Stimulated activated CD8-positive, alpha-beta memory T cell treated with anti-CD3 and anti-CD28 coated beads, Interleukin-7, amount 100 ng/mL, for 4 hours (primary cell): ENCODE measurements at regions not wholly inside any gene's neighbourhood (a gene's known extent, or its start where the extent isn't known, plus 50 kb on each side); places are given as distances from the start of the nearest gene placed in this dataset.

Source experiments
- DNase-seq, 2 donors: peaks; one replicate each; pipeline ENCODE4 v3.0.0-alpha.2; 2020; ENCODE audit warnings: low read depth in 2 of 2

DNA sequence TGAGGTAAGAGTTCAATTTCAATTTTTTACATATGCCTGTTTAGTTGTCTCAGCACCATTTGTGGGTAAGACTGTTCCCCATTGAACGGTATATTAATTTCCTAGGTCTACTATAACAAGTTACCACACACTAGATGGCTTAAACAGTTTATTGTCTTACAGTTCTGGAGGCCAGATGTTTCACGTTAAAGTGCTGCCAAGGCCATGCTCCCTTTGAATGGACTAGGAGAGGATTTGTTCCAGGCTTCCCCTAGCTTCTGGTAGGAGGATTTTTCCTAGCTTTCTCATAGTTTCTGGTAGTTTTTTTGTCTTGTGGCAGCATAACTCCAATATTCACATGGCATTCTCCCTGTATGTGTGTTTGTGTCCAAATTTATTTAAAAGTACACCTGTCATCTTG, 149.3 kb upstream of the CYSLTR1 start:
- no peak for DNase-seq

GRCh38 chrX:78456909-78457308, 129.5 kb upstream of the CYSLTR1 start:
- no peak for DNase-seq

DNA sequence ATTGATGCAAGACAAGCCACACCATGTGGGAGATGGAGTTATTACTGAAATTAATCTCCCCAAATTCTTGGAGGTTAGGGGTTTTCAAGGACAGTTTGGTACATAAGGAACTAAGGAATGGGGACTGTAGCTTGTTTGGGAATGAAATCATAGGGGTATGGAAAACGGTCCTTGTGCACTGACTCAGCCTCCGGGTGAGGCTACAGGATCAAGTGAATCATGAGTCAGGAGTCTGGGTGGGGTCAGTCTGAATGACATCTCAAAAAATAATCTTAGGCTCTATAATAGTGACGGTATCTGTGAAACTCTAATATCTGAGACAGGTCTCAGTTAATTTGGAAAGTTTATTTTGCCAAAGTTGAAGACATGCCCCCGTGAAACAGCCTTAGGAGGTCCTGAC, 128.5 kb upstream of the CYSLTR1 start:
- DNase-seq = no peak

DNA sequence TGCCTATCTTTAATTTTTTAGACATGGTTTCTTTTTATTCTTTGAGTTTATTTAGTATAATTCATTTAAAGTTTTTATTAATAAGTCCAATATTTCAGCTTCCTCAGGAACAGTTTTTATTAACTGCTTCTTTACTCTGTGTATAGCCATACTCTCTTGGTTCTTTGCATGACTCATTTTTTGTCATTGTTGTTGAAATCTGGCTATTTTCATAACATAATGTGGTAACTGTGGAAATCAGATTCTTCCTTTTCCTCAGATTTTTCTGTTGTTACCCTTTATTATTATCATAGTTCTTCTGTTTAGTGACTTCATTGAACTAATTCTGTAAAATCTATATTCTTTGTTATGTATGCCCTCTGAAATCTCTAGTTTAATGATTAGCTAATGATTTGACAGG, 124.9 kb upstream of the CYSLTR1 start:
- DNase-seq = no peak

GRCh38 chrX:78437621-78438020, 110.2 kb upstream of the CYSLTR1 start:
- DNase-seq = no peak

DNA sequence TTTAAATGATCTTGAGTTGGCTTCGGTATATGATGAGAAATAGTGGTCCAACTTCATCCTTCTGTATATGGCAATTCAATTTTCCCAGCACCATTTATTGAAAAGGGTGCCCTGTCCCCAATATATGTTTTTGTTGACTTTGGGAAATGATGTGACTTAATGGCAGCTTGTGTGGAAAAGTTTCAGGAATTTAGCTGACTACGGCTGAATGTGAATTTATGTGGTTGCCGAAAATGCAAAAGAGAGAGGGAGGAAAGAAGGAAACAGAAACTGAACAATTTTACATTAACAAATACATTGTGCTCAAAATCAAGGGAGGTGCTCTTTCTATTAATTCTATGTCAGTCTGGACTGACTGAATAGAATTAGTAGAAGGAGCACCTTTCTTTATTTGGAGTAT, 101.8 kb upstream of the CYSLTR1 start:
- DNase-seq = no peak

DNA sequence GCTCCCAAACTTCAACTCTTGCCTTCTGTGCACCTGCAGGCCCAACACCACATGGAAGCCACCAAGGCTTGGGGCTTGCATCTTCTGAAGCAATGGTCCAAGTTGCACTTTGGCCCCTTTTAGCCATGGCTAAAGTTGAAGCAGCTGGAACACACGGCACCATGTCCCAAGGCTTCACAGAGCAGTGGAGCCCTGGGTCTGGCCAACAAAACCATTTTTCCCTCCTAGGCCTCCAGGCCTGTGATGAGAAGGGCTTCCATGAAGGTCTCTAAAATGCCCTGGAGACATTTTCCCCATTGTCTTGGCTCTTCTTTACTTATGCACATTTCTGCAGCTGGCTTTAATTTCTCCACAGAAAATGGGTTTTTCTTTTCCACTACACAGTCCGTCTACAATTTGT, 61.3 kb upstream of the CYSLTR1 start:
- DNase-seq = no peak

- DNase-seq = no peak
These were observed 60.0 kb upstream of the CYSLTR1 start for GRCh38 chrX:78387364-78387763.

GRCh38 chrX:78384486-78384885, 57.1 kb upstream of the CYSLTR1 start:
- no peak for DNase-seq

DNA sequence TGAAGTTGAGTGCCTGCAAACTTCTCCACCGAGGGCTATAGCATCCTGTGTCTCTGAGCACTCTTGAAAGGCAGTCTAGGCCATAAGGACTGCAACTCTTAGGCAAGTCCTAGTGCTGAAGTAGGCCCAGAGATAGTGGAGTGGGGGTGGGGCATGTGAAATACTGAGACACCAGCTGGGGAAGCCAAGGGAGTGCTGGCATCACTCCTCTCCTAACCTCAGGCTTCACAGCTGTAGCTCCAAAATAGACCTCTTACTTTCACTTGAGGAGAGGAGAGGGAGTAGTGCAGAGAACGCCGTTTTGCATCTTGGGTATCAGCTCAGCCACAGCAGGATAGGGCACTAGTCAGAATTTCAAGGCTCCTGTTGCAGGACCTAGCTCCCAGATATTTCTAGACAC, 56.2 kb upstream of the CYSLTR1 start:
- no peak for DNase-seq

- no peak for DNase-seq
These were observed 51.2 kb upstream of the CYSLTR1 start for GRCh38 chrX:78378476-78379115.
